ENCODE measurements at regions not wholly inside any gene's neighbourhood (a gene's known extent, or its start where the extent isn't known, plus 50 kb on each side); places are given as distances from the start of the nearest gene placed in this dataset.

- TF ChIP-seq CTCF (IDR thresholded peaks at IDR 0.05) = no peak
- no peak for TF ChIP-seq POLR2AphosphoS5 (IDR thresholded peaks at IDR 0.05)
These were observed 105.2 kb downstream of the UNC5CL start for GRCh38 chr6:40933864-40934263.
